Fibroblast of lung (primary cell): ENCODE measurements at regions not wholly inside any gene's neighbourhood (a gene's known extent, or its start where the extent isn't known, plus 50 kb on each side); places are given as distances from the start of the nearest gene placed in this dataset.

ENCODE experiments used
- DNase-seq, 2 donors: peaks; one replicate each; pipeline versions ENCODE4 v3.0.0 to v3.0.0-alpha.2; 2010; ENCODE audit warnings: low read depth in 2 of 2
- H2AFZ ChIP-seq: 2 replicates; pipeline ENCODE4 v1.5.1; 2012; ENCODE audit warnings: low read length, control low read depth, inconsistent platforms
- H3K27ac ChIP-seq: 2 replicates; pipeline ENCODE4 v1.5.1; 2011; ENCODE audit warnings: low read length, control low read depth; ENCODE audit not compliant: insufficient read depth
- H3K27me3 ChIP-seq: 2 replicates; pipeline ENCODE4 v1.5.1; 2011; ENCODE audit warnings: mild to moderate bottlenecking, low read length; ENCODE audit not compliant: control insufficient read depth, insufficient read depth
- H3K36me3 ChIP-seq: 2 replicates; pipeline ENCODE4 v1.5.1; 2011; ENCODE audit warnings: low read length; ENCODE audit not compliant: control insufficient read depth, insufficient read depth
- H3K4me1 ChIP-seq: 2 replicates; pipeline ENCODE4 v1.5.1; 2011; ENCODE audit warnings: low read length; ENCODE audit not compliant: control insufficient read depth, insufficient read depth; ENCODE audit errors: extremely low read depth
- H3K4me2 ChIP-seq: 2 replicates; pipeline ENCODE4 v1.5.1; 2011; ENCODE audit warnings: low read length, control low read depth; ENCODE audit not compliant: insufficient read depth; ENCODE audit errors: extremely low read depth
- H3K4me3 ChIP-seq, 4 experiments: fragments of 200-600 bp in 1 of 4; sonication (generic) in 1 of 4; replicated peaks in 1 of 4; 2 replicates each; pipeline ENCODE4 v1.5.1; 2011 to 2016; ENCODE audit warnings: low read length in 4 of 4, low read depth in 3 of 4, mild to moderate bottlenecking in 3 of 4, control low read depth in 2 of 4, inconsistent platforms in 1 of 4, mixed read lengths in 1 of 4; ENCODE audit not compliant: insufficient read depth in 1 of 4; ENCODE audit errors: control extremely low read depth in 1 of 4
- H3K79me2 ChIP-seq: 2 replicates; pipeline ENCODE4 v1.5.1; 2012; ENCODE audit warnings: mild to moderate bottlenecking, low read length, inconsistent platforms; ENCODE audit not compliant: control insufficient read depth, insufficient read depth
- H3K9ac ChIP-seq: 2 replicates; pipeline ENCODE4 v1.5.1; 2011; ENCODE audit warnings: mild to moderate bottlenecking, low read length, control low read depth; ENCODE audit not compliant: insufficient read depth
- H3K9me3 ChIP-seq: 2 replicates; pipeline ENCODE4 v1.5.1; 2012; ENCODE audit warnings: low read depth, low read length; ENCODE audit not compliant: control insufficient read depth, insufficient read depth
- H4K20me1 ChIP-seq: 2 replicates; pipeline ENCODE4 v1.5.1; 2011; ENCODE audit warnings: low read length; ENCODE audit not compliant: control insufficient read depth, insufficient read depth; ENCODE audit errors: extremely low read depth
- CTCF ChIP-seq, 2 donors: IDR thresholded peaks in 1 of 2; conservative IDR thresholded peaks in 1 of 2; 1 replicate in 1 of 2; 2 replicates in 1 of 2; pipeline ENCODE4 v1.5.1; 2011 to 2012; ENCODE audit warnings: low read length in 2 of 2, control low read depth in 1 of 2, inconsistent platforms in 1 of 2, low read depth in 1 of 2, mild to moderate bottlenecking in 1 of 2
- EZH2 ChIP-seq: IDR thresholded peaks from 2 replicates; pipeline ENCODE4 v1.5.1; 2012; ENCODE audit warnings: low read length, control low read depth, mild to moderate bottlenecking; ENCODE audit errors: missing control alignments

- H3K4me1 ChIP-seq, result no peaks in the 10 kb centered on the region
- H3K36me3 ChIP-seq, result no peaks in the 10 kb centered on the region
- H3K4me3 ChIP-seq, result no peak overlapping the region
- no peak overlapping the region for H2AFZ ChIP-seq
- H3K27ac ChIP-seq, result no peak overlapping the region
- TF ChIP-seq EZH2, result no peak
- TF ChIP-seq CTCF (conservative IDR thresholded peaks at IDR 0.05 in 1 of 2, IDR thresholded peaks at IDR 0.05 in 1 of 2; ENCODE audit: low read depth in 1 of 2, low read length in 2 of 2), result no peak
- H3K4me2 ChIP-seq, result no peak overlapping the region
- H3K9ac ChIP-seq, result no peak overlapping the region
- H3K27me3 ChIP-seq, result no peaks in the 10 kb centered on the region
- H3K79me2 ChIP-seq, result no peaks in the 10 kb centered on the region
- no peaks in the 10 kb centered on the region for H4K20me1 ChIP-seq
- DNase-seq, result no peak
- no peaks in the 10 kb centered on the region for H3K9me3 ChIP-seq
Measured at GRCh38 chr7:148481971-148482626, 108.5 kb upstream of the C7orf33 start.

GRCh38 chr7:148483515-148484308 is 106.9 kb upstream of the C7orf33 start:
- Histone ChIP-seq H3K36me3 (no peaks in the 10 kb centered on the region), H3K9me3 (no peaks in the 10 kb centered on the region), H3K4me1 (no peaks in the 10 kb centered on the region), H3K4me3 (no peak overlapping the region), H3K27me3 (no peaks in the 10 kb centered on the region), H3K9ac (no peak overlapping the region), H2AFZ (no peak overlapping the region), H3K4me2 (no peak overlapping the region), H4K20me1 (no peaks in the 10 kb centered on the region), H3K27ac (no peak overlapping the region), H3K79me2 (no peaks in the 10 kb centered on the region)
- DNase-seq, result no peak
- no peak for TF ChIP-seq CTCF (conservative IDR thresholded peaks at IDR 0.05 in 1 of 2, IDR thresholded peaks at IDR 0.05 in 1 of 2; ENCODE audit: low read depth in 1 of 2, low read length in 2 of 2)
- no peak for TF ChIP-seq EZH2

GRCh38 chr7:148484486-148484885 is 106.1 kb upstream of the C7orf33 start:
- Histone ChIP-seq H3K4me1 (no peaks in the 10 kb centered on the region), H3K9ac (no peak overlapping the region), H3K9me3 (no peaks in the 10 kb centered on the region), H3K36me3 (no peaks in the 10 kb centered on the region), H2AFZ (no peak overlapping the region), H4K20me1 (no peaks in the 10 kb centered on the region), H3K27ac (no peak overlapping the region), H3K27me3 (no peaks in the 10 kb centered on the region), H3K4me3 (no peak overlapping the region), H3K79me2 (no peaks in the 10 kb centered on the region), H3K4me2 (no peak overlapping the region)
- TF ChIP-seq EZH2 (no peak), CTCF (conservative IDR thresholded peaks at IDR 0.05 in 1 of 2, IDR thresholded peaks at IDR 0.05 in 1 of 2; ENCODE audit: low read depth in 1 of 2, low read length in 2 of 2) (no peak)
- DNase-seq, result no peak
